Endothelial cell (in vitro differentiated cells): ENCODE measurements at regions not wholly inside any gene's neighbourhood (a gene's known extent, or its start where the extent isn't known, plus 50 kb on each side); places are given as distances from the start of the nearest gene placed in this dataset.

Source experiments
- DNase-seq: peaks from one replicate; pipeline ENCODE4 v3.0.0; 2021; ENCODE audit warnings: low spot score
- H3K27ac Mint-ChIP-seq: one replicate; pipeline ENCODE4 v1.8.0; 2021; ENCODE audit warnings: mixed read lengths, inconsistent platforms; ENCODE audit not compliant: unreplicated experiment
- H3K27me3 Mint-ChIP-seq: one replicate; pipeline ENCODE4 v1.8.0; 2021; ENCODE audit warnings: mild to moderate bottlenecking, moderate library complexity, mixed read lengths, inconsistent platforms; ENCODE audit not compliant: unreplicated experiment
- H3K36me3 Mint-ChIP-seq: one replicate; pipeline ENCODE4 v1.8.0; 2021; ENCODE audit warnings: mild to moderate bottlenecking, low read depth, mixed read lengths, inconsistent platforms; ENCODE audit not compliant: unreplicated experiment
- H3K4me1 Mint-ChIP-seq: one replicate; pipeline ENCODE4 v1.8.0; 2021; ENCODE audit warnings: mild to moderate bottlenecking, mixed read lengths, inconsistent platforms; ENCODE audit not compliant: unreplicated experiment
- H3K4me3 Mint-ChIP-seq: one replicate; pipeline ENCODE4 v1.8.0; 2021; ENCODE audit warnings: mild to moderate bottlenecking, mixed read lengths, inconsistent platforms; ENCODE audit not compliant: unreplicated experiment
- H3K9me3 Mint-ChIP-seq: one replicate; pipeline ENCODE4 v1.8.0; 2021; ENCODE audit warnings: mixed read lengths, inconsistent platforms; ENCODE audit not compliant: unreplicated experiment
- CTCF ChIP-seq: fragments of 200-600 bp; sonication (generic); IDR thresholded peaks from one replicate; pipeline ENCODE4 v1.5.0; 2021; ENCODE audit warnings: antibody characterized with exemption; ENCODE audit not compliant: unreplicated experiment

GRCh38 chr13:100835695-100836094 lies 161.1 kb upstream of the TMTC4 start:
- H3K36me3 Mint-ChIP-seq: no peaks in the 10 kb centered on the region
- H3K9me3 Mint-ChIP-seq: no peaks in the 10 kb centered on the region
- H3K4me3 Mint-ChIP-seq: no peak overlapping the region
- no peaks in the 10 kb centered on the region for H3K4me1 Mint-ChIP-seq
- no peak for TF ChIP-seq CTCF
- peaks cover 3% of the 10 kb centered on the region for H3K27me3 Mint-ChIP-seq
- no peak overlapping the region for H3K27ac Mint-ChIP-seq
- DNase-seq: no peak

- Mint-ChIP-seq H3K4me3 (no peak overlapping the region), H3K36me3 (no peaks in the 10 kb centered on the region), H3K9me3 (no peaks in the 10 kb centered on the region), H3K4me1 (no peaks in the 10 kb centered on the region), H3K27ac (no peak overlapping the region), H3K27me3 (peaks cover 2% of the 10 kb centered on the region)
- DNase-seq: no peak
- TF ChIP-seq CTCF: no peak
Observed at GRCh38 chr13:100833427-100833826, 158.8 kb upstream of the TMTC4 start.

- no peaks in the 10 kb centered on the region for H3K36me3 Mint-ChIP-seq
- H3K4me1 Mint-ChIP-seq: no peaks in the 10 kb centered on the region
- DNase-seq: peak; percentile 22
- H3K4me3 Mint-ChIP-seq: no peak overlapping the region
- H3K27ac Mint-ChIP-seq: no peak overlapping the region
- TF ChIP-seq CTCF: no peak
- H3K9me3 Mint-ChIP-seq: no peaks in the 10 kb centered on the region
- H3K27me3 Mint-ChIP-seq: no peaks in the 10 kb centered on the region
Observed at GRCh38 chr13:100828226-100828625, 153.6 kb upstream of the TMTC4 start.

- Mint-ChIP-seq H3K27ac (no peak overlapping the region), H3K27me3 (no peaks in the 10 kb centered on the region), H3K9me3 (no peaks in the 10 kb centered on the region), H3K4me1 (no peaks in the 10 kb centered on the region), H3K36me3 (no peaks in the 10 kb centered on the region), H3K4me3 (no peak overlapping the region)
- no peak for DNase-seq
- no peak for TF ChIP-seq CTCF
Observed at GRCh38 chr13:100827489-100828176, 153.0 kb upstream of the TMTC4 start.

GRCh38 chr13:100826441-100826840 lies 151.8 kb upstream of the TMTC4 start:
- Mint-ChIP-seq H3K4me3 (no peak overlapping the region), H3K27me3 (no peaks in the 10 kb centered on the region), H3K4me1 (no peaks in the 10 kb centered on the region), H3K9me3 (no peaks in the 10 kb centered on the region), H3K27ac (no peak overlapping the region), H3K36me3 (no peaks in the 10 kb centered on the region)
- TF ChIP-seq CTCF: no peak
- no peak for DNase-seq
